Upper lobe of left lung (tissue), 4 donors: ENCODE measurements at regions not wholly inside any gene's neighbourhood (a gene's known extent, or its start where the extent isn't known, plus 50 kb on each side); places are given as distances from the start of the nearest gene placed in this dataset.

ENCODE experiments used
- CTCF ChIP-seq, 6 experiments: fragments of 450-650 bp in 4 of 6; fragments of 200-600 bp in 2 of 6; sonication (generic) in 2 of 6; IDR thresholded peaks; one replicate each; pipeline ENCODE4 v1.5.1; 2016 to 2019; ENCODE audit warnings: antibody characterized with exemption in 6 of 6
- EP300 ChIP-seq, 4 donors: sonication (generic); formaldehyde crosslinking; IDR thresholded peaks; one replicate each; pipeline ENCODE4 v1.5.1; 2017; ENCODE audit warnings: antibody characterized with exemption in 4 of 4, control low read depth in 2 of 4
- POLR2A ChIP-seq, 4 donors: fragments of 450-650 bp; IDR thresholded peaks; one replicate each; pipeline ENCODE4 v1.5.1; 2016 to 2017; ENCODE audit warnings: antibody characterized with exemption in 4 of 4, mild to moderate bottlenecking in 2 of 4
- POLR2AphosphoS5 ChIP-seq, 2 donors: sonication (generic); formaldehyde crosslinking; IDR thresholded peaks; one replicate each; pipeline ENCODE4 v1.5.1; 2017; ENCODE audit warnings: antibody characterized with exemption in 2 of 2

- TF ChIP-seq CTCF (IDR thresholded peaks at IDR 0.05) (no peak), POLR2A (IDR thresholded peaks at IDR 0.05) (no peak), POLR2AphosphoS5 (IDR thresholded peaks at IDR 0.05) (no peak), EP300 (IDR thresholded peaks at IDR 0.05) (no peak)
Observed at GRCh38 chr2:6297238-6297637, 568.5 kb downstream of the CMPK2 start.
